ENCODE measurements at regions not wholly inside any gene's neighbourhood (a gene's known extent, or its start where the extent isn't known, plus 50 kb on each side); places are given as distances from the start of the nearest gene placed in this dataset.

GRCh38 chr20:50353289-50353961, 156.8 kb upstream of the PTPN1 start:
- Histone ChIP-seq H3K9me3 (ENCODE audit: control insufficient read depth in 5 of 5, low read length in 5 of 5) (no peaks in the 10 kb centered on the region), H3K27me3 (ENCODE audit: control insufficient read depth in 5 of 5, insufficient read depth in 4 of 5, low read length in 5 of 5) (no peaks in the 10 kb centered on the region), H3K4me1 (ENCODE audit: control insufficient read depth in 5 of 5, insufficient read depth in 5 of 5, low read length in 5 of 5) (peaks cover 0 to 21% (median 5%) of the 10 kb centered on the region in 5 donors), H3K4me3 (ENCODE audit: low read depth in 1 of 5, low read length in 5 of 5) (no peak overlapping the region), H3K9ac (ENCODE audit: low read length in 5 of 5) (no peak overlapping the region), H3K36me3 (ENCODE audit: control insufficient read depth in 5 of 5, insufficient read depth in 5 of 5, low read length in 5 of 5) (no peaks in the 10 kb centered on the region), H3K27ac (ENCODE audit: low read depth, low read length) (no peak overlapping the region)

GRCh38 chr20:50354721-50355589, 155.2 kb upstream of the PTPN1 start:
- no peaks in the 10 kb centered on the region for H3K9me3 ChIP-seq (ENCODE audit: control insufficient read depth in 5 of 5, low read length in 5 of 5)
- H3K4me1 ChIP-seq (ENCODE audit: control insufficient read depth in 5 of 5, insufficient read depth in 5 of 5, low read length in 5 of 5), result peaks cover 0 to 14% (median 5%) of the 10 kb centered on the region in 5 donors
- H3K9ac ChIP-seq (ENCODE audit: low read length in 5 of 5), result no peak overlapping the region
- H3K4me3 ChIP-seq (ENCODE audit: low read depth in 1 of 5, low read length in 5 of 5), result no peak overlapping the region
- peaks cover 0 to 3% (median 0%) of the 10 kb centered on the region in 5 donors for H3K27me3 ChIP-seq (ENCODE audit: control insufficient read depth in 5 of 5, insufficient read depth in 4 of 5, low read length in 5 of 5)
- H3K27ac ChIP-seq (ENCODE audit: low read depth, low read length), result no peak overlapping the region
- H3K36me3 ChIP-seq (ENCODE audit: control insufficient read depth in 5 of 5, insufficient read depth in 5 of 5, low read length in 5 of 5), result no peaks in the 10 kb centered on the region

- Histone ChIP-seq H3K36me3 (ENCODE audit: control insufficient read depth in 5 of 5, insufficient read depth in 5 of 5, low read length in 5 of 5) (no peaks in the 10 kb centered on the region), H3K27me3 (ENCODE audit: control insufficient read depth in 5 of 5, insufficient read depth in 4 of 5, low read length in 5 of 5) (peaks cover 0 to 3% (median 0%) of the 10 kb centered on the region in 5 donors), H3K9me3 (ENCODE audit: control insufficient read depth in 5 of 5, low read length in 5 of 5) (no peaks in the 10 kb centered on the region), H3K9ac (ENCODE audit: low read length in 5 of 5) (no peak overlapping the region), H3K4me3 (ENCODE audit: low read depth in 1 of 5, low read length in 5 of 5) (no peak overlapping the region), H3K4me1 (ENCODE audit: control insufficient read depth in 5 of 5, insufficient read depth in 5 of 5, low read length in 5 of 5) (peaks cover 0 to 9% (median 5%) of the 10 kb centered on the region in 5 donors), H3K27ac (ENCODE audit: low read depth, low read length) (no peak overlapping the region)
Measured at GRCh38 chr20:50355590-50356524, 154.3 kb upstream of the PTPN1 start.

GRCh38 chr20:50356525-50356885, 153.7 kb upstream of the PTPN1 start:
- Histone ChIP-seq H3K9ac (ENCODE audit: low read length in 5 of 5) (no peak overlapping the region), H3K4me3 (ENCODE audit: low read depth in 1 of 5, low read length in 5 of 5) (no peak overlapping the region), H3K4me1 (ENCODE audit: control insufficient read depth in 5 of 5, insufficient read depth in 5 of 5, low read length in 5 of 5) (peaks cover 0 to 9% (median 5%) of the 10 kb centered on the region in 5 donors), H3K27ac (ENCODE audit: low read depth, low read length) (no peak overlapping the region), H3K36me3 (ENCODE audit: control insufficient read depth in 5 of 5, insufficient read depth in 5 of 5, low read length in 5 of 5) (no peaks in the 10 kb centered on the region), H3K9me3 (ENCODE audit: control insufficient read depth in 5 of 5, low read length in 5 of 5) (no peaks in the 10 kb centered on the region), H3K27me3 (ENCODE audit: control insufficient read depth in 5 of 5, insufficient read depth in 4 of 5, low read length in 5 of 5) (peaks cover 0 to 3% (median 0%) of the 10 kb centered on the region in 5 donors)

GRCh38 chr20:50356962-50357782, 153.0 kb upstream of the PTPN1 start:
- no peaks in the 10 kb centered on the region for H3K9me3 ChIP-seq (ENCODE audit: control insufficient read depth in 5 of 5, low read length in 5 of 5)
- H3K27me3 ChIP-seq (ENCODE audit: control insufficient read depth in 5 of 5, insufficient read depth in 4 of 5, low read length in 5 of 5), result peaks cover 0 to 3% (median 0%) of the 10 kb centered on the region in 5 donors
- no peak overlapping the region for H3K4me3 ChIP-seq (ENCODE audit: low read depth in 1 of 5, low read length in 5 of 5)

GRCh38 chr20:50357783-50358161, 152.4 kb upstream of the PTPN1 start:
- no peaks in the 10 kb centered on the region for H3K9me3 ChIP-seq (ENCODE audit: control insufficient read depth in 5 of 5, low read length in 5 of 5)
- H3K4me1 ChIP-seq (ENCODE audit: control insufficient read depth in 5 of 5, insufficient read depth in 5 of 5, low read length in 5 of 5), result peaks cover 0 to 9% (median 5%) of the 10 kb centered on the region in 5 donors
- H3K27ac ChIP-seq (ENCODE audit: low read depth, low read length), result no peak overlapping the region
- H3K27me3 ChIP-seq (ENCODE audit: control insufficient read depth in 5 of 5, insufficient read depth in 4 of 5, low read length in 5 of 5), result peaks cover 0 to 3% (median 0%) of the 10 kb centered on the region in 5 donors
- no peaks in the 10 kb centered on the region for H3K36me3 ChIP-seq (ENCODE audit: control insufficient read depth in 5 of 5, insufficient read depth in 5 of 5, low read length in 5 of 5)
- H3K4me3 ChIP-seq (ENCODE audit: low read depth in 1 of 5, low read length in 5 of 5), result no peak overlapping the region
- no peak overlapping the region for H3K9ac ChIP-seq (ENCODE audit: low read length in 5 of 5)

More at GRCh38 chr20:50356962-50357782, 153.0 kb upstream of the PTPN1 start:
- Histone ChIP-seq H3K4me1 (ENCODE audit: control insufficient read depth in 5 of 5, insufficient read depth in 5 of 5, low read length in 5 of 5) (peaks cover 0 to 9% (median 5%) of the 10 kb centered on the region in 5 donors), H3K9ac (ENCODE audit: low read length in 5 of 5) (no peak overlapping the region), H3K36me3 (ENCODE audit: control insufficient read depth in 5 of 5, insufficient read depth in 5 of 5, low read length in 5 of 5) (no peaks in the 10 kb centered on the region), H3K27ac (ENCODE audit: low read depth, low read length) (no peak overlapping the region)

- H3K9me3 ChIP-seq (ENCODE audit: control insufficient read depth in 5 of 5, low read length in 5 of 5), result no peaks in the 10 kb centered on the region
- H3K27ac ChIP-seq (ENCODE audit: low read depth, low read length), result no peak overlapping the region
- H3K4me1 ChIP-seq (ENCODE audit: control insufficient read depth in 5 of 5, insufficient read depth in 5 of 5, low read length in 5 of 5), result peaks cover 0 to 6% (median 5%) of the 10 kb centered on the region in 5 donors
- peaks cover 0 to 3% (median 0%) of the 10 kb centered on the region in 5 donors for H3K27me3 ChIP-seq (ENCODE audit: control insufficient read depth in 5 of 5, insufficient read depth in 4 of 5, low read length in 5 of 5)
- no peak overlapping the region for H3K4me3 ChIP-seq (ENCODE audit: low read depth in 1 of 5, low read length in 5 of 5)
- no peak overlapping the region for H3K9ac ChIP-seq (ENCODE audit: low read length in 5 of 5)
- no peaks in the 10 kb centered on the region for H3K36me3 ChIP-seq (ENCODE audit: control insufficient read depth in 5 of 5, insufficient read depth in 5 of 5, low read length in 5 of 5)
Measured at GRCh38 chr20:50358166-50358565, 152.0 kb upstream of the PTPN1 start.

GRCh38 chr20:50358971-50359370, 151.2 kb upstream of the PTPN1 start:
- Histone ChIP-seq H3K27ac (ENCODE audit: low read depth, low read length) (no peak overlapping the region), H3K36me3 (ENCODE audit: control insufficient read depth in 5 of 5, insufficient read depth in 5 of 5, low read length in 5 of 5) (no peaks in the 10 kb centered on the region), H3K27me3 (ENCODE audit: control insufficient read depth in 5 of 5, insufficient read depth in 4 of 5, low read length in 5 of 5) (peaks cover 0 to 3% (median 0%) of the 10 kb centered on the region in 5 donors), H3K9ac (ENCODE audit: low read length in 5 of 5) (no peak overlapping the region), H3K4me3 (ENCODE audit: low read depth in 1 of 5, low read length in 5 of 5) (no peak overlapping the region), H3K9me3 (ENCODE audit: control insufficient read depth in 5 of 5, low read length in 5 of 5) (no peaks in the 10 kb centered on the region), H3K4me1 (ENCODE audit: control insufficient read depth in 5 of 5, insufficient read depth in 5 of 5, low read length in 5 of 5) (no peaks in the 10 kb centered on the region)

GRCh38 chr20:50359607-50360217, 150.5 kb upstream of the PTPN1 start:
- Histone ChIP-seq H3K27ac (ENCODE audit: low read depth, low read length) (no peak overlapping the region), H3K9ac (ENCODE audit: low read length in 5 of 5) (no peak overlapping the region), H3K9me3 (ENCODE audit: control insufficient read depth in 5 of 5, low read length in 5 of 5) (no peaks in the 10 kb centered on the region), H3K27me3 (ENCODE audit: control insufficient read depth in 5 of 5, insufficient read depth in 4 of 5, low read length in 5 of 5) (peaks cover 0 to 3% (median 0%) of the 10 kb centered on the region in 5 donors), H3K4me3 (ENCODE audit: low read depth in 1 of 5, low read length in 5 of 5) (no peak overlapping the region), H3K4me1 (ENCODE audit: control insufficient read depth in 5 of 5, insufficient read depth in 5 of 5, low read length in 5 of 5) (no peaks in the 10 kb centered on the region), H3K36me3 (ENCODE audit: control insufficient read depth in 5 of 5, insufficient read depth in 5 of 5, low read length in 5 of 5) (no peaks in the 10 kb centered on the region)
